ENCODE measurements at regions not wholly inside any gene's neighbourhood (a gene's known extent, or its start where the extent isn't known, plus 50 kb on each side); places are given as distances from the start of the nearest gene placed in this dataset.

- ATAC-seq (no peak), DNase-seq (ENCODE audit: low read depth, low spot score) (no peak)
- Histone ChIP-seq H3K79me2 (ENCODE audit: insufficient read depth, low read length) (no peaks in the 10 kb centered on the region), H2AFZ (ENCODE audit: low read depth, low read length, poor library complexity, severe bottlenecking) (no peak overlapping the region), H3K9me2 (ENCODE audit: insufficient read depth) (no peaks in the 10 kb centered on the region), H3K4me2 (ENCODE audit: low read length) (no peak overlapping the region), H4K20me1 (ENCODE audit: insufficient read depth) (no peaks in the 10 kb centered on the region), H3K9me3 (ENCODE audit: control insufficient read depth in 1 of 2, insufficient read depth in 1 of 2, low read depth in 1 of 2, low read length in 2 of 2) (no peaks in the 10 kb centered on the region), H3K9ac (ENCODE audit: low read length) (no peak overlapping the region), H3K4me1 (ENCODE audit: control insufficient read depth in 1 of 2, insufficient read depth in 2 of 2, low read length in 2 of 2) (no peaks in the 10 kb centered on the region), H3K36me3 (ENCODE audit: control insufficient read depth in 1 of 2, insufficient read depth in 2 of 2, low read length in 2 of 2) (no peaks in the 10 kb centered on the region), H3K27ac (ENCODE audit: low read depth, low read length) (no peak overlapping the region), H3K4me3 (replicated peaks in 1 of 2; ENCODE audit: low read depth in 1 of 2, low read length in 2 of 2) (no peak overlapping the region), H3K27me3 (ENCODE audit: insufficient read depth, low read length) (no peaks in the 10 kb centered on the region)
- ChIA-PET POLR2A (no interaction called here), CTCF (no interaction called here), RAD21 (ENCODE audit: low non-redundant PET in 1 of 2, low total read pairs in 2 of 2, uncharacterized antibody in 2 of 2, unreplicated experiment in 2 of 2) (no interaction called here)
- TF ChIP-seq CTCF (IDR thresholded peaks at IDR 0.05 in 2 of 3, conservative IDR thresholded peaks at IDR 0.05 in 1 of 3; ENCODE audit: borderline replicate concordance in 1 of 3, insufficient read depth in 1 of 3, low read depth in 2 of 3, low read length in 2 of 3) (no peak), EGR1 (IDR thresholded peaks at IDR 0.05; ENCODE audit: low read depth) (no peak), RAD21 (IDR thresholded peaks at IDR 0.05; ENCODE audit: low read depth) (no peak), SP1 (IDR thresholded peaks at IDR 0.05; ENCODE audit: low read depth) (no peak), ZFX (IDR thresholded peaks at IDR 0.05) (no peak), TCF7L2 (IDR thresholded peaks at IDR 0.05; ENCODE audit: borderline replicate concordance, extremely low read depth, insufficient read depth, insufficient read length) (no peak), YY1 (IDR thresholded peaks at IDR 0.05; ENCODE audit: extremely low read depth, insufficient replicate concordance, low read depth, low read length) (no peak), POLR2A (IDR thresholded peaks at IDR 0.05; ENCODE audit: borderline replicate concordance, extremely low read depth, insufficient read depth, insufficient read length) (no peak), EZH2phosphoT487 (IDR thresholded peaks at IDR 0.05; ENCODE audit: borderline replicate concordance) (no peak), CEBPB (IDR thresholded peaks at IDR 0.05; ENCODE audit: low read depth) (no peak), ZBTB33 (IDR thresholded peaks at IDR 0.05; ENCODE audit: extremely low read depth, insufficient replicate concordance, low read length) (no peak), FOSL1 (IDR thresholded peaks at IDR 0.05; ENCODE audit: low read depth) (no peak), JUND (IDR thresholded peaks at IDR 0.05) (no peak), MAX (IDR thresholded peaks at IDR 0.05) (no peak), CBX3 (IDR thresholded peaks at IDR 0.05; ENCODE audit: low read depth) (no peak), SIN3A (IDR thresholded peaks at IDR 0.05; ENCODE audit: low read depth) (no peak)
- intact Hi-C loops (cut with micrococcal nuclease): no loop called here
- BruUV-seq (replicated peaks): no TSS peak
These were observed 347.6 kb upstream of the MMS22L start for GRCh38 chr6:97630604-97631003.

All from HCT116 (cell line).